Coronary artery (tissue), 2 donors: ENCODE measurements at regions not wholly inside any gene's neighbourhood (a gene's known extent, or its start where the extent isn't known, plus 50 kb on each side); places are given as distances from the start of the nearest gene placed in this dataset.

Experiments used
- DNase-seq: peaks from one replicate; pipeline ENCODE4 v3.0.0-alpha.2; 2017; ENCODE audit warnings: low spot score
- H3K27ac ChIP-seq, 2 donors: fragments of 200-600 bp; sonication (generic); one replicate each; pipeline ENCODE4 v1.5.1; 2016 to 2019
- H3K4me3 ChIP-seq: fragments of 200-600 bp; sonication (generic); 2 replicates; pipeline ENCODE4 v1.5.1; 2016; ENCODE audit warnings: mild to moderate bottlenecking, moderate library complexity
- TF ChIP-seq, protein P1 (sequence below): fragments of 200-600 bp; sonication (generic); IDR thresholded peaks from one replicate; pipeline ENCODE4 v1.5.1; 2019; ENCODE audit warnings: antibody characterized with exemption

DNA sequence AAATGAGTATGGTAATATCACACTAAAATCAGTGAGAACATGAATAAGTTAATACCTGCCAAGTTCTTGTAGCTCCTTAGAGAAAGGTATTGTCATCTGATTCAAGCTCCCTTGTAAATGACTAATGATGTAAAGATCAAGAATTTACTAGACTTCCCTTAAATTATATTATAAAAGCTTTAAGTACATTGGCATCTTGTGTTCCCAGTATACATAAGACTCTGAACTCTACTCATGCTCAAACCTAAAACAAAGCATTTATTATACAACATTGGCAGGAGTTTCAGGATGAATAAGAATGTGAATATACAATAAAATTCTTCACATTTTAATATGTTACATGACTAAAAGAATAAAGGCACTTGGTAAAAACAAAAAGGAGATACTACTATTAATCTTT is 126.8 kb upstream of the UNC5C start:
- no peak overlapping the region for H3K27ac ChIP-seq
- no peak overlapping the region for H3K4me3 ChIP-seq
- no peak for DNase-seq
- TF ChIP-seq, protein P1, sequence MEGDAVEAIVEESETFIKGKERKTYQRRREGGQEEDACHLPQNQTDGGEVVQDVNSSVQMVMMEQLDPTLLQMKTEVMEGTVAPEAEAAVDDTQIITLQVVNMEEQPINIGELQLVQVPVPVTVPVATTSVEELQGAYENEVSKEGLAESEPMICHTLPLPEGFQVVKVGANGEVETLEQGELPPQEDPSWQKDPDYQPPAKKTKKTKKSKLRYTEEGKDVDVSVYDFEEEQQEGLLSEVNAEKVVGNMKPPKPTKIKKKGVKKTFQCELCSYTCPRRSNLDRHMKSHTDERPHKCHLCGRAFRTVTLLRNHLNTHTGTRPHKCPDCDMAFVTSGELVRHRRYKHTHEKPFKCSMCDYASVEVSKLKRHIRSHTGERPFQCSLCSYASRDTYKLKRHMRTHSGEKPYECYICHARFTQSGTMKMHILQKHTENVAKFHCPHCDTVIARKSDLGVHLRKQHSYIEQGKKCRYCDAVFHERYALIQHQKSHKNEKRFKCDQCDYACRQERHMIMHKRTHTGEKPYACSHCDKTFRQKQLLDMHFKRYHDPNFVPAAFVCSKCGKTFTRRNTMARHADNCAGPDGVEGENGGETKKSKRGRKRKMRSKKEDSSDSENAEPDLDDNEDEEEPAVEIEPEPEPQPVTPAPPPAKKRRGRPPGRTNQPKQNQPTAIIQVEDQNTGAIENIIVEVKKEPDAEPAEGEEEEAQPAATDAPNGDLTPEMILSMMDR, result no peak

DNA sequence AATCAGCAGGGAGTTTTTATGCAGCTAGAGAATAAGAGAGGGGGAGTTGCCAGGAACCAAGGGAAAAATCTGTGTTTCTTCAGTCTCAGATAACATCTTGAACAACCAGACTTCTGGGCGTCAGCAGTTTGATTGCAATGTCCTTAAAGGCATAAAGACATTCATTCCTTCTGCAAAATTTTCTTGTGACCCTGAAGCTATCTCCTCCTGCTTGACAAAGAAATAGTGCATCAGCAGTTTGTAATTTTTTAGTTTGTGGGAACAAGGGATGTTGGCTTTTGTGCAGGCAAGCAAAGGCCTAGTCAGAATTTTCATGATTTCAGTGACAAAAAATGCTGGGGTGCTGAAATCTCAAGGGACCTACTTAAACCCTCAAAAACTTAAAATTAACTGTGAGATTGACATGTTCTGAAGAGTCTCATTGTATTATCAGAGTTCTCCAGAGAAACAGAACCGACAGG is 125.8 kb upstream of the UNC5C start:
- TF ChIP-seq, protein P1, result no peak
- DNase-seq, result no peak
- no peak overlapping the region for H3K27ac ChIP-seq
- H3K4me3 ChIP-seq, result no peak overlapping the region

DNA sequence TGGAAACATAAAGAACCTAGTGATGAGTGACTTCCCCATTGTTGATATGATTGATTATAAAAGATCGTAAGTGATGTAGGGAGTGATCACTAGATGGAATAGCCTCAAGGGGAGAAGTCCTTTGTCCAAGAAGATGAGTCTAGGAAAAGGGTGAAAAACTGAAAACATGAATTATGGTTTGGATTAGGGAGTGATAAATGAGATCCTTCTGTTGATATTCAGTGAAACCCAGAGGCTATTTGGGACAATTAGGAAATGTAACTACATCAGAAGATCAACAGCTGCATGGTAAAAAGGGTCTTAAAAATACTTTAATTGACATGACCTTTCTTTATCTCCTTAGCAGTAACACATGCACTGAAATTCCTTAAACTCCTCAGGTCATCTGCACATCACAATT is 124.0 kb upstream of the UNC5C start:
- Histone ChIP-seq H3K27ac (no peak overlapping the region), H3K4me3 (no peak overlapping the region)
- TF ChIP-seq, protein P1, result no peak
- no peak for DNase-seq

DNA sequence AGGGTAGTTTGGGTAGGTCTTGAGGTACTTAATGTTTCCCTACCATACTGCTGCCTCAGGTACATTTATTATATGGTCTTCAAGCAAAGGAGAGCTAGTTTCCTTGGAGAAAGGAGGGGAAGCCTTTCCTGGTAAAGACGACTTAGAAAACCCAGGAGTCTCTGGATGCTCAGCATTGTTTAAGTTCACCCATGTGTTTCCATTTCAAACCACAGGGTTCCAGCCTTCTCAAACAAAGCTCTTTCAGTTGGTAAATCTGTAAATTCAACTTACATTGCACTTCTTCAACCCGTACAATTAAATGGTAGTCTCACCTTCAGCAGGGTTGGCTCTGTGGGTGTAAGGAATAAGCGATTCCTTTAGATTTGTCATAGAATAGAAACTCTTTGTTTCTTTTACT is 111.9 kb upstream of the UNC5C start:
- H3K27ac ChIP-seq, result no peak overlapping the region
- no peak overlapping the region for H3K4me3 ChIP-seq
- TF ChIP-seq, protein P1, result no peak
- no peak for DNase-seq

DNA sequence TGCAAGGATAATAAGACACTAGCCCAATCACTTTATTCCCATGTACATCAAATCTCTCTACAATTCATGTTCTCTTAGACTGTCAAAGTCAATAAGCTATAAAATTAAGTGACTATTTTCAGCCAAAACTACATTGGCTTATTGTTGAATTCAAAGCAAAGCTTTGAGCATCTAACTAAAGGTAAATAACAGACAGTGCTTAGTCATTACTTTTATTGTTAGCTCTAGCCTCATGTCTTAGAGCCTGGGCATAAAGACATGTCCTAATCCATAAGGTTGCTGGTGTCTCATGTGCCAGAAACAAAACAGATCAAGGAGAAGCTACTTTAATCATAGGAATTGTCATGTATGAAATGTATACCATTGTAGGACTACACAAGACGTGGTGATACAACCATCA is 103.1 kb upstream of the UNC5C start:
- Histone ChIP-seq H3K4me3 (no peak overlapping the region), H3K27ac (no peak overlapping the region)
- DNase-seq, result no peak
- TF ChIP-seq, protein P1, result no peak

DNA sequence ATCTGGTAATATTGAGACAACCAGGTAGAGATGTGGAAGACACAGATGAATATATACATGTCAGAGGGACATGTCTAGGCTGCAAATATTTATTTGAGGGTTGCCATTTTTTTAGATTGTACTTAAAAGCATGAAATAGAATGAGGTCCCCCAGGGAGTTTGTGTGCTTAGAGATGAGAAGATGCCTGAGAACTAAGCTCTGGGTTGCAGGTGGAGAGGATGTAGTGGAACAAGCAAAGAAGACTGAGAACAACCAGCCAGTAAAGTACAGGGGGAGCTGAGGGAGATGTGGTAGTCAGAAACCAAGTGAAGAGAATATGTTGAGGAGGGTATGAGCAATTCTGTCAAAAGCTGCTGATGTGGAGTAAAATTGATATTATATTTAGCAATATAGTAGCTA is 95.6 kb upstream of the UNC5C start:
- no peak overlapping the region for H3K4me3 ChIP-seq
- DNase-seq, result no peak
- H3K27ac ChIP-seq, result no peak overlapping the region
- TF ChIP-seq, protein P1, result no peak

DNA sequence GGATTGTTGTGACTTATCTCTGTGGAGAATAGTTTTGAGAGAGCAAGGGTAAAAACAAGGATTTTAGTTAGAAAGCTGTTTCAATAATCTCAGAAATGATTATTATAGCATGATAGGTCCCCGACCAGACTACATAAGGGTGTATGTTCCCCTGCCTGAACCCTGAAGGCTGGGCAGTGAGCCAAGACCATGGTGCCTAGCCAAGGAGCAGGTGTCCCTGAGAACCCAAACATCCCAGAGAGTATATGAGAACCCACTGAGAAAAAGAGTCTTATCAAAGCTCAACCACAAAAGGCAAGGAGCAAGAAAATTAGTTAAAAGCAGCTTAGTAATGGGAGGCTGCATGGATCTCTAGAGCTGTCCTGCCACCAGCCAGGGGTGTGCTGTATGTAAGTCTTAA is 94.9 kb upstream of the UNC5C start:
- Histone ChIP-seq H3K27ac (no peak overlapping the region), H3K4me3 (no peak overlapping the region)
- DNase-seq, result no peak
- TF ChIP-seq, protein P1, result no peak
